GM18505 (cell line): ENCODE measurements at regions not wholly inside any gene's neighbourhood (a gene's known extent, or its start where the extent isn't known, plus 50 kb on each side); places are given as distances from the start of the nearest gene placed in this dataset.

Experiments
- ATAC-seq: cut with Tn5 transposase; IDR thresholded peaks from one replicate; pipeline ENCODE4 v1.9.1; 2021; ENCODE audit not compliant: unreplicated experiment
- POLR2A ChIP-seq: IDR thresholded peaks from 4 replicates; pipeline ENCODE4 v1.6.1; 2011; ENCODE audit warnings: borderline replicate concordance; ENCODE audit not compliant: insufficient read depth, insufficient read length; ENCODE audit errors: extremely low read depth

- no peak for ATAC-seq
- TF ChIP-seq POLR2A = no peak
Measured at GRCh38 chr2:35428548-35428947, 927.0 kb upstream of the CRIM1 start.

GRCh38 chr2:35421485-35421884 lies 934.1 kb upstream of the CRIM1 start:
- no peak for ATAC-seq
- no peak for TF ChIP-seq POLR2A

- TF ChIP-seq POLR2A = no peak
- ATAC-seq = no peak
Measured at GRCh38 chr2:35417293-35417692, 938.3 kb upstream of the CRIM1 start.

- ATAC-seq = no peak
- TF ChIP-seq POLR2A = no peak
Measured at GRCh38 chr2:35416391-35417140, 939.0 kb upstream of the CRIM1 start.

GRCh38 chr2:35415942-35416341 lies 939.6 kb upstream of the CRIM1 start:
- ATAC-seq = no peak
- no peak for TF ChIP-seq POLR2A

- no peak for TF ChIP-seq POLR2A
- ATAC-seq = no peak
Measured at GRCh38 chr2:35415282-35415681, 940.3 kb upstream of the CRIM1 start.

- peak; percentile 81 for ATAC-seq
- no peak for TF ChIP-seq POLR2A
Measured at GRCh38 chr2:35410431-35411061, 945.0 kb upstream of the CRIM1 start.

- no peak for ATAC-seq
- TF ChIP-seq POLR2A = no peak
Measured at GRCh38 chr2:35409762-35410161, 945.8 kb upstream of the CRIM1 start.

- no peak for TF ChIP-seq POLR2A
- ATAC-seq = no peak
Measured at GRCh38 chr2:35408320-35408719, 947.3 kb upstream of the CRIM1 start.

GRCh38 chr2:35391736-35392442 lies 963.7 kb upstream of the CRIM1 start:
- no peak for TF ChIP-seq POLR2A
- no peak for ATAC-seq

GRCh38 chr2:35378791-35379190 lies 976.8 kb upstream of the CRIM1 start:
- no peak for TF ChIP-seq POLR2A
- no peak for ATAC-seq

GRCh38 chr2:35374845-35375244 lies 980.7 kb upstream of the CRIM1 start:
- ATAC-seq = no peak
- TF ChIP-seq POLR2A = no peak

GRCh38 chr2:35365859-35366258 lies 989.7 kb upstream of the CRIM1 start:
- ATAC-seq = no peak

GRCh38 chr2:35356332-35356731 lies 999.2 kb upstream of the CRIM1 start:
- no peak for ATAC-seq
- TF ChIP-seq POLR2A = no peak

More at GRCh38 chr2:35365859-35366258, 989.7 kb upstream of the CRIM1 start:
- no peak for TF ChIP-seq POLR2A
